Natural killer cell (primary cell): ENCODE measurements at regions not wholly inside any gene's neighbourhood (a gene's known extent, or its start where the extent isn't known, plus 50 kb on each side); places are given as distances from the start of the nearest gene placed in this dataset.
"Not testable (repeated sequence)": the region's sequence is repeated elsewhere in the genome, so short reads cannot be mapped to it uniquely, and the experiment has no call there.

Experiments
- ATAC-seq, 3 donors: fragments of 150-1000 bp in 2 of 3; fragments of 200-7000 bp in 1 of 3; cut with Tn5 transposase; 1 replicate in 1 of 3; 2 replicates in 2 of 3; pipeline ENCODE4 v1.10.0; 2021; ENCODE audit warnings: mild to moderate bottlenecking in 2 of 3, moderate library complexity in 2 of 3
- DNase-seq, 2 donors: peaks; one replicate each; pipeline versions ENCODE4 v3.0.0 to v3.0.0-alpha.2; 2013 to 2021; ENCODE audit warnings: mixed read lengths in 1 of 2
- H3K27ac ChIP-seq: one replicate; pipeline ENCODE4 v1.5.1; 2013; ENCODE audit warnings: mild to moderate bottlenecking, low read length
- H3K27me3 ChIP-seq: one replicate; pipeline ENCODE4 v1.6.1; 2013; ENCODE audit warnings: low read length; ENCODE audit not compliant: control insufficient read depth, insufficient read depth
- H3K36me3 ChIP-seq: one replicate; pipeline ENCODE4 v1.6.1; 2013; ENCODE audit warnings: low read length; ENCODE audit not compliant: control insufficient read depth, insufficient read depth
- H3K4me1 ChIP-seq: one replicate; pipeline ENCODE4 v1.6.1; 2013; ENCODE audit warnings: low read length; ENCODE audit not compliant: control insufficient read depth, insufficient read depth
- H3K4me3 ChIP-seq: one replicate; pipeline ENCODE4 v1.5.1; 2013; ENCODE audit warnings: low read length
- H3K9me3 ChIP-seq: one replicate; pipeline ENCODE4 v1.6.1; 2013; ENCODE audit warnings: low read length; ENCODE audit not compliant: control insufficient read depth, insufficient read depth
- H3K27ac Mint-ChIP-seq, 2 donors: one replicate each; pipeline ENCODE4 v1.8.0; 2022; ENCODE audit warnings: mild to moderate bottlenecking in 2 of 2, mixed read lengths in 2 of 2, moderate library complexity in 1 of 2
- H3K27me3 Mint-ChIP-seq, 2 donors: one replicate each; pipeline ENCODE4 v1.8.0; 2022; ENCODE audit warnings: low read depth in 2 of 2, mixed read lengths in 2 of 2
- H3K36me3 Mint-ChIP-seq: one replicate; pipeline ENCODE4 v1.8.0; 2022; ENCODE audit warnings: mixed read lengths
- H3K4me1 Mint-ChIP-seq, 2 donors: one replicate each; pipeline ENCODE4 v1.8.0; 2022; ENCODE audit warnings: mixed read lengths in 2 of 2
- H3K4me3 Mint-ChIP-seq: one replicate; pipeline ENCODE4 v1.8.0; 2022; ENCODE audit warnings: mild to moderate bottlenecking, moderate library complexity, mixed read lengths
- H3K9me3 Mint-ChIP-seq, 2 donors: one replicate each; pipeline ENCODE4 v1.8.0; 2022; ENCODE audit warnings: mixed read lengths in 2 of 2
- CTCF ChIP-seq: fragments of 200-600 bp; IDR thresholded peaks from one replicate; pipeline ENCODE4 v1.8.0; 2022; ENCODE audit warnings: antibody characterized with exemption
- WGBS: methylation state at CpG from one replicate; pipeline ENCODE4 v1.1.7; 2013; ENCODE audit warnings: missing lambda C conversion rate; ENCODE audit not compliant: insufficient coverage; 5-methylcytosine and 5-hydroxymethylcytosine counted together
- intact Hi-C: fragments of 100-400 bp; cut with micrococcal nuclease; formaldehyde crosslinking; loops from one replicate; pipeline ENCODE4 v1.14.2; 2022

GRCh38 chr2:184452907-184453306 is 145.4 kb upstream of the ZNF804A start:
- no peaks in the 10 kb centered on the region for H3K27me3 Mint-ChIP-seq
- ATAC-seq (no peak), DNase-seq (no peak)
- H3K4me1 ChIP-seq: no peaks in the 10 kb centered on the region
- no peak overlapping the region for H3K27ac ChIP-seq
- no peak overlapping the region for H3K27ac Mint-ChIP-seq
- peaks cover 19 to 21% of the 10 kb centered on the region in 2 donors for H3K9me3 Mint-ChIP-seq
- no peak overlapping the region for H3K4me3 ChIP-seq
- no peaks in the 10 kb centered on the region for H3K9me3 ChIP-seq
- TF ChIP-seq CTCF: no peak
- peaks cover 6% of the 10 kb centered on the region for H3K36me3 Mint-ChIP-seq
- no peaks in the 10 kb centered on the region for H3K36me3 ChIP-seq
- no peak overlapping the region for H3K4me3 Mint-ChIP-seq
- intact Hi-C loops: no loop called here
- H3K27me3 ChIP-seq: no peaks in the 10 kb centered on the region
- no peaks in the 10 kb centered on the region for H3K4me1 Mint-ChIP-seq

- TF ChIP-seq CTCF: no peak
- Mint-ChIP-seq H3K27me3 (no peaks in the 10 kb centered on the region), H3K4me3 (no peak overlapping the region), H3K9me3 (peaks cover 14 to 20% of the 10 kb centered on the region in 2 donors), H3K36me3 (peaks cover 6% of the 10 kb centered on the region), H3K4me1 (no peaks in the 10 kb centered on the region), H3K27ac (no peak overlapping the region)
- no peaks in the 10 kb centered on the region for H3K4me1 ChIP-seq
- ATAC-seq (no peak), DNase-seq (no peak)
- WGBS: no CpG with 5 or more reads among the region's 1 CpG
- H3K27ac ChIP-seq: no peak overlapping the region
- no peaks in the 10 kb centered on the region for H3K27me3 ChIP-seq
- H3K9me3 ChIP-seq: no peaks in the 10 kb centered on the region
- no peak overlapping the region for H3K4me3 ChIP-seq
- H3K36me3 ChIP-seq: no peaks in the 10 kb centered on the region
- intact Hi-C loops: no loop called here
Measured at GRCh38 chr2:184455624-184456023, 142.7 kb upstream of the ZNF804A start.

GRCh38 chr2:184456693-184457092 is 141.6 kb upstream of the ZNF804A start:
- H3K27me3 ChIP-seq, H3K36me3 Mint-ChIP-seq, H3K4me1 ChIP-seq, ATAC-seq, intact Hi-C loops, H3K4me3 ChIP-seq, H3K27me3 Mint-ChIP-seq, H3K36me3 ChIP-seq, H3K9me3 ChIP-seq, H3K4me1 Mint-ChIP-seq, DNase-seq, H3K27ac ChIP-seq, H3K4me3 Mint-ChIP-seq, H3K27ac Mint-ChIP-seq: not testable (repeated sequence)
- 97% methylated on average over 9 of the region's 10 CpGs for WGBS
- peaks cover 10 to 16% of the 10 kb centered on the region in 2 donors for H3K9me3 Mint-ChIP-seq

GRCh38 chr2:184463102-184463865 is 135.0 kb upstream of the ZNF804A start:
- ATAC-seq (no peak), DNase-seq (no peak)
- Mint-ChIP-seq H3K36me3 (no peaks in the 10 kb centered on the region), H3K27me3 (no peaks in the 10 kb centered on the region), H3K27ac (no peak overlapping the region), H3K4me1 (no peaks in the 10 kb centered on the region), H3K9me3 (peaks cover 13 to 14% of the 10 kb centered on the region in 2 donors), H3K4me3 (no peak overlapping the region)
- H3K27me3 ChIP-seq: no peaks in the 10 kb centered on the region
- H3K4me3 ChIP-seq: no peak overlapping the region
- H3K9me3 ChIP-seq: no peaks in the 10 kb centered on the region
- H3K27ac ChIP-seq: no peak overlapping the region
- TF ChIP-seq CTCF: no peak
- intact Hi-C loops: no loop called here
- WGBS: 75% methylated on average over 3 of the region's 4 CpGs
- no peaks in the 10 kb centered on the region for H3K4me1 ChIP-seq
- no peaks in the 10 kb centered on the region for H3K36me3 ChIP-seq
